ENCODE measurements at regions not wholly inside any gene's neighbourhood (a gene's known extent, or its start where the extent isn't known, plus 50 kb on each side); places are given as distances from the start of the nearest gene placed in this dataset.

GRCh38 chr3:76266511-76266910, 481.2 kb upstream of the ZNF717 start:
- no peak for TF ChIP-seq CTCF (conservative IDR thresholded peaks at IDR 0.05; ENCODE audit: low read depth, low read length)
- TF ChIP-seq EZH2 (IDR thresholded peaks at IDR 0.05; ENCODE audit: low read length, unreplicated experiment) = no peak
